ENCODE measurements at regions not wholly inside any gene's neighbourhood (a gene's known extent, or its start where the extent isn't known, plus 50 kb on each side); places are given as distances from the start of the nearest gene placed in this dataset.

- H3K4me3 ChIP-seq (ENCODE audit: low read length), result no peak overlapping the region
- H2AFZ ChIP-seq (ENCODE audit: low read length), result no peak overlapping the region
- H4K20me1 ChIP-seq (ENCODE audit: insufficient read depth, low read depth, low read length), result no peaks in the 10 kb centered on the region
- H3K27ac ChIP-seq (ENCODE audit: low read length), result no peak overlapping the region
- no peaks in the 10 kb centered on the region for H3K27me3 ChIP-seq (ENCODE audit: low read length)
- H3K9ac ChIP-seq (ENCODE audit: low read length), result no peak overlapping the region
- H3K9me2 ChIP-seq (replicated peaks; ENCODE audit: insufficient read depth, low read length), result no peaks in the 10 kb centered on the region
- H3K4me2 ChIP-seq (ENCODE audit: low read depth, low read length, poor library complexity, severe bottlenecking), result no peak overlapping the region
- H3K79me2 ChIP-seq (ENCODE audit: low read length), result no peaks in the 10 kb centered on the region
- H3K9me3 ChIP-seq (ENCODE audit: low read length), result no peaks in the 10 kb centered on the region
- DNase-seq, result no peak
- H3K4me1 ChIP-seq (ENCODE audit: low read length), result no peaks in the 10 kb centered on the region
- no peaks in the 10 kb centered on the region for H3K36me3 ChIP-seq (ENCODE audit: insufficient read depth, low read length)
These were observed 279.2 kb upstream of the ZNF462 start for GRCh38 chr9:106583751-106584150.

DNA sequence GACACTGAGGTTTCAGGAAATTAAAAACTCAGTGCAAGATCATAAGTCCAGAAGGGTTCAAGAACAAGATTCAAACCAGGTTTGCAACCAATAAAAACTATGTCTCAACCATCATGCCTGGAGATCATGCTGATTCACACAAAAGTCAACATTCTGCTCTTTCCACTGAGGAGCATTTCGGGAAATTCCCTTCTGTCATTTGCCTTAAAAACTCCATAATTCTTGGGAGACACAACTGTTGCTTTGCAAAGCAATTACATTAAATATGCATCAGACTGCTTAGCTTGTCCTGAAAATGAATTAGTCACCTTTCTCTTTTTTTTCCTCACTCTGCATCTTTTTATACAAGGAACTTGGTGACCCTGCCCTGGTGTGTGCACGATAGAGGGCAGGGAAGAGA, 275.9 kb upstream of the ZNF462 start:
- no peak overlapping the region for H3K4me3 ChIP-seq (ENCODE audit: low read length)
- H4K20me1 ChIP-seq (ENCODE audit: insufficient read depth, low read depth, low read length), result no peaks in the 10 kb centered on the region
- no peaks in the 10 kb centered on the region for H3K9me2 ChIP-seq (replicated peaks; ENCODE audit: insufficient read depth, low read length)
- H3K27ac ChIP-seq (ENCODE audit: low read length), result no peak overlapping the region
- H3K36me3 ChIP-seq (ENCODE audit: insufficient read depth, low read length), result no peaks in the 10 kb centered on the region
- H3K4me2 ChIP-seq (ENCODE audit: low read depth, low read length, poor library complexity, severe bottlenecking), result no peak overlapping the region
- H2AFZ ChIP-seq (ENCODE audit: low read length), result no peak overlapping the region
- H3K9me3 ChIP-seq (ENCODE audit: low read length), result no peaks in the 10 kb centered on the region
- H3K9ac ChIP-seq (ENCODE audit: low read length), result no peak overlapping the region
- no peak for DNase-seq
- H3K4me1 ChIP-seq (ENCODE audit: low read length), result no peaks in the 10 kb centered on the region
- H3K79me2 ChIP-seq (ENCODE audit: low read length), result no peaks in the 10 kb centered on the region
- no peaks in the 10 kb centered on the region for H3K27me3 ChIP-seq (ENCODE audit: low read length)

DNA sequence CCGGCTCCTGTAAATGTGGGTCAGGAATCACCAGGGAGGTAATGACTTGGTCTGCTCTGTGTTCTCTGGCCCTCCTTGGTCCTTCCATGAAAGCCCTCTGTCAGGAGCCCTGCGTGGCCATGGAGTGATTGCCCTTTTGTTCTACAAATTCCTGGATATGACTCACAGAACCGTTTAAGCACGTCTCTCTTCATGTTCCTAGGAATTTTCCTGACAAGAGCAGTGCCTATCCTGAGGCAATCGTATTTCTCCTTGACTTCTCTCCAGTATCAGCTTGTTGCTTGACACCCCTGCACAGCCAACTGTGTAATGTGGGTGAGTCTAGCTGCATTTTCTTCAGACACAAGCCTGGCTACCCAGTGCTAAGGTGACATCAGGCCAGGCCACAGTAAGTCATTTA, 274.3 kb upstream of the ZNF462 start:
- Histone ChIP-seq H3K4me2 (ENCODE audit: low read depth, low read length, poor library complexity, severe bottlenecking) (no peak overlapping the region), H3K4me1 (ENCODE audit: low read length) (no peaks in the 10 kb centered on the region), H3K27me3 (ENCODE audit: low read length) (no peaks in the 10 kb centered on the region), H3K9ac (ENCODE audit: low read length) (no peak overlapping the region), H4K20me1 (ENCODE audit: insufficient read depth, low read depth, low read length) (no peaks in the 10 kb centered on the region), H3K79me2 (ENCODE audit: low read length) (no peaks in the 10 kb centered on the region), H3K9me2 (replicated peaks; ENCODE audit: insufficient read depth, low read length) (no peaks in the 10 kb centered on the region), H3K36me3 (ENCODE audit: insufficient read depth, low read length) (no peaks in the 10 kb centered on the region), H3K27ac (ENCODE audit: low read length) (no peak overlapping the region), H2AFZ (ENCODE audit: low read length) (no peak overlapping the region), H3K9me3 (ENCODE audit: low read length) (no peaks in the 10 kb centered on the region), H3K4me3 (ENCODE audit: low read length) (no peak overlapping the region)
- no peak for DNase-seq

GRCh38 chr9:106590759-106591505, 272.0 kb upstream of the ZNF462 start:
- DNase-seq, result no peak
- Histone ChIP-seq H3K4me2 (ENCODE audit: low read depth, low read length, poor library complexity, severe bottlenecking) (no peak overlapping the region), H3K4me3 (ENCODE audit: low read length) (no peak overlapping the region), H3K9me2 (replicated peaks; ENCODE audit: insufficient read depth, low read length) (no peaks in the 10 kb centered on the region), H3K27ac (ENCODE audit: low read length) (no peak overlapping the region), H3K4me1 (ENCODE audit: low read length) (no peaks in the 10 kb centered on the region), H3K79me2 (ENCODE audit: low read length) (no peaks in the 10 kb centered on the region), H4K20me1 (ENCODE audit: insufficient read depth, low read depth, low read length) (no peaks in the 10 kb centered on the region), H3K27me3 (ENCODE audit: low read length) (no peaks in the 10 kb centered on the region), H3K36me3 (ENCODE audit: insufficient read depth, low read length) (no peaks in the 10 kb centered on the region), H2AFZ (ENCODE audit: low read length) (no peak overlapping the region), H3K9me3 (ENCODE audit: low read length) (no peaks in the 10 kb centered on the region), H3K9ac (ENCODE audit: low read length) (no peak overlapping the region)

DNA sequence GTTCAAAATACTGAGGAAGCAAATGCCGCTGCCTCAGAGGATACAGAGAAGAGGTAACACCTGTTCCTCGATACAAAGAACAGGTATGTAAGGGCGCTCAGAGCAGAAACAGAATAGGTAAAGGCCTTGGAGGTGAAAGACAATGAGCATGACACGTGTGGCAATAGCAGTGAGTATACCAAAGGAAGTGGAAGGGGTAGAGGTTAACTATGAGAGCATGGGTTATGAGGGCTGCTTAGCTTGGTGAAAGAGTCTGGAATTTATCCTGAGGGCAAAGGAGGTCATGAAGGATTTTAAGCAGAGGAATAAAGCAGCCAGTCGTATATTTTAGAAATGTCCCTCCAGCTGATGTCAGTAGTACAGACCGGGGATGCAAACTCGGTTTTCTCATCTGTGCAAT, 269.8 kb upstream of the ZNF462 start:
- H3K36me3 ChIP-seq (ENCODE audit: insufficient read depth, low read length), result no peaks in the 10 kb centered on the region
- no peak overlapping the region for H3K4me2 ChIP-seq (ENCODE audit: low read depth, low read length, poor library complexity, severe bottlenecking)
- H3K9ac ChIP-seq (ENCODE audit: low read length), result no peak overlapping the region
- DNase-seq, result no peak
- no peak overlapping the region for H2AFZ ChIP-seq (ENCODE audit: low read length)
- H3K79me2 ChIP-seq (ENCODE audit: low read length), result no peaks in the 10 kb centered on the region
- no peak overlapping the region for H3K27ac ChIP-seq (ENCODE audit: low read length)
- no peak overlapping the region for H3K4me3 ChIP-seq (ENCODE audit: low read length)
- H3K9me2 ChIP-seq (replicated peaks; ENCODE audit: insufficient read depth, low read length), result no peaks in the 10 kb centered on the region
- no peaks in the 10 kb centered on the region for H4K20me1 ChIP-seq (ENCODE audit: insufficient read depth, low read depth, low read length)
- no peaks in the 10 kb centered on the region for H3K4me1 ChIP-seq (ENCODE audit: low read length)
- no peaks in the 10 kb centered on the region for H3K27me3 ChIP-seq (ENCODE audit: low read length)
- H3K9me3 ChIP-seq (ENCODE audit: low read length), result no peaks in the 10 kb centered on the region

- no peak for DNase-seq
- Histone ChIP-seq H3K9ac (ENCODE audit: low read length) (no peak overlapping the region), H3K4me3 (ENCODE audit: low read length) (no peak overlapping the region), H3K27me3 (ENCODE audit: low read length) (0 out of 2 replicates have a peak, but pooled peaks cover 2% of the 10 kb centered on the region), H3K79me2 (ENCODE audit: low read length) (no peaks in the 10 kb centered on the region), H3K4me1 (ENCODE audit: low read length) (no peaks in the 10 kb centered on the region), H3K9me2 (replicated peaks; ENCODE audit: insufficient read depth, low read length) (no peaks in the 10 kb centered on the region), H3K36me3 (ENCODE audit: insufficient read depth, low read length) (no peaks in the 10 kb centered on the region), H3K9me3 (ENCODE audit: low read length) (no peaks in the 10 kb centered on the region), H3K4me2 (ENCODE audit: low read depth, low read length, poor library complexity, severe bottlenecking) (no peak overlapping the region), H3K27ac (ENCODE audit: low read length) (no peak overlapping the region), H4K20me1 (ENCODE audit: insufficient read depth, low read depth, low read length) (no peaks in the 10 kb centered on the region), H2AFZ (ENCODE audit: low read length) (no peak overlapping the region)
These were observed 266.0 kb upstream of the ZNF462 start for GRCh38 chr9:106596984-106597383.

DNA sequence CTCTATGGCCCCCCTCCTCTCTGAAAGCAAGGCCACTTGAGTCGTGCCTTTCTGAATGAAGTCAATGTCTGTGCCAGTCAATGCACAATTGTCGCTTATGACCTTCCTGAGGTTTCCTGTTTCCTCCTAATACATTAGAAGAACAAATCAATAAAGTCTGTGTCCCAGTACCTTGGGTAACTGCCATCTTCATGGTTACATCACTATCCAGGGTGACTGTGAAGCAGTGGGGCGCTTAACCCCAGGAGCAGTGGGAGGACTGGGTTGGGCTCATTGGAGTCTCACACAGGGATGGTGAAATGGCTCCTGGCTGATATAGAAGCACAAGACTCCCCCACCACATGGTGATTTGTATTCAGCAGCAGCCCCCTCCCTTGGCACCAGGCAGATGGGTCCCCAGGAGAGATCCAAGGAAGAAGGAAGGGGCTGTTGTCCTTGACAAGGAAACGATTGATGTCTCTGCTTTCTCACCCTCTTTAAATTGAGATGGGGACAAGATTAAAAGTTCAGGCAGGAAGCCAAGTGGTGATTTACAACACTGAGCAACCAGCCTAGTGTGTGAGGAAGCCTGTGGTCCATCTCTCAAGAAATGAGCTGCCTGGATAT, 261.9 kb upstream of the ZNF462 start:
- Histone ChIP-seq H3K9me2 (replicated peaks; ENCODE audit: insufficient read depth, low read length) (no peaks in the 10 kb centered on the region), H2AFZ (ENCODE audit: low read length) (no peak overlapping the region), H3K9ac (ENCODE audit: low read length) (no peak overlapping the region), H3K79me2 (ENCODE audit: low read length) (no peaks in the 10 kb centered on the region), H3K4me3 (ENCODE audit: low read length) (no peak overlapping the region), H3K9me3 (ENCODE audit: low read length) (no peaks in the 10 kb centered on the region), H3K4me1 (ENCODE audit: low read length) (no peaks in the 10 kb centered on the region), H3K27ac (ENCODE audit: low read length) (no peak overlapping the region), H3K27me3 (ENCODE audit: low read length) (0 out of 2 replicates have a peak, but pooled peaks cover 2% of the 10 kb centered on the region), H4K20me1 (ENCODE audit: insufficient read depth, low read depth, low read length) (no peaks in the 10 kb centered on the region), H3K36me3 (ENCODE audit: insufficient read depth, low read length) (no peaks in the 10 kb centered on the region), H3K4me2 (ENCODE audit: low read depth, low read length, poor library complexity, severe bottlenecking) (no peak overlapping the region)
- DNase-seq, result no peak

DNA sequence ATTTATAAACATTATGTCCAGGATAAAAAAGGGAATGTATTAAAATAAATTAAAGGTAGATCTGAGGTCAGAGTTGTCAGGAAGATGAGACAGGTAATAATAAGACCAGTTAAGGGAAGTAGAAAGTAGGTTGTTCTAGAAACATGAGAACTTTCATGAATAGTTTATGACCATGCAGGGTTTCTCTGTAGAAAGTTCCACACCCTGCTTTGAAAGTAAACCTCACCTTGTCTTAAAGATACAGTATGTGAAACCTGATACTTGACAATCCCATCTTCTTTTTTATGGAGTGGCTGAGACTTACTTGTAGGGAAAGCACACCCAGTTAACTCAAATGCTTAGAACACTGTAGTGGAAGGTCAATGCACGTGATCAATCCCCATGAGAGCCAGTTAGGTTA, 260.6 kb upstream of the ZNF462 start:
- DNase-seq, result no peak
- Histone ChIP-seq H3K4me3 (ENCODE audit: low read length) (no peak overlapping the region), H3K9me3 (ENCODE audit: low read length) (no peaks in the 10 kb centered on the region), H2AFZ (ENCODE audit: low read length) (no peak overlapping the region), H3K9me2 (replicated peaks; ENCODE audit: insufficient read depth, low read length) (no peaks in the 10 kb centered on the region), H3K4me2 (ENCODE audit: low read depth, low read length, poor library complexity, severe bottlenecking) (no peak overlapping the region), H3K36me3 (ENCODE audit: insufficient read depth, low read length) (no peaks in the 10 kb centered on the region), H4K20me1 (ENCODE audit: insufficient read depth, low read depth, low read length) (no peaks in the 10 kb centered on the region), H3K79me2 (ENCODE audit: low read length) (no peaks in the 10 kb centered on the region), H3K27me3 (ENCODE audit: low read length) (0 out of 2 replicates have a peak, but pooled peaks cover 2% of the 10 kb centered on the region), H3K9ac (ENCODE audit: low read length) (no peak overlapping the region), H3K27ac (ENCODE audit: low read length) (no peak overlapping the region), H3K4me1 (ENCODE audit: low read length) (no peaks in the 10 kb centered on the region)

Data from Karpas-422 (cell line).